ENCODE measurements at regions not wholly inside any gene's neighbourhood (a gene's known extent, or its start where the extent isn't known, plus 50 kb on each side); places are given as distances from the start of the nearest gene placed in this dataset.

DNA sequence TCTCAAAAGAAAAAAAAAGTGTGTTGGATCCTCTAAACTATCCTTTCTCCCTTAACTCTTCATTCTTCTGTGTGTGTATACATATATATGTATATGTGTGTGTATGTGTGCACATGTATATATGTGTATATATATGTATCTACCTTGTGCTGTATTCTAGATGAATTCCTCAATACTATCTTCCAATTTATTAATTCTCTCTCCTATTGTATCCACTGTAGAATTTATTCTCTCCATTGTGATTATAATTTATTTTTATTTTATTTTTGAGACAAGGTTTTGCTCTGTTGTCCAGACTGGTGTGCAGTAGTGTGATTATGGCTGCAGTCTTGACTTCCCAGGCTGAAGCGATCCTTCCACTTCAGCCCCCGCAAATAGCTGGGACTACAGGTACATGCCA, 147.1 kb upstream of the ZNF618 start:
- WGBS, 2 experiments (ENCODE audit: extremely low coverage in 2 of 2, insufficient read length in 1 of 2): no CpG with 5 or more reads among the region's 2 CpGs
- H2BK15ac ChIP-seq (ENCODE audit: low read depth, low read length): no peak overlapping the region
- H4K91ac ChIP-seq (ENCODE audit: insufficient read depth, low read depth, low read length): no peak overlapping the region
- in situ Hi-C loops (cut with MboI; ENCODE audit: low sequenced_read_pairs): no loop called here
- no peaks in the 10 kb centered on the region for H4K20me1 ChIP-seq (ENCODE audit: insufficient read depth, low read length)
- intact Hi-C loops (cut with micrococcal nuclease): no loop called here
- no peak overlapping the region for H3K4me2 ChIP-seq (ENCODE audit: low read depth, low read length)
- no peak overlapping the region for H3K4me3 ChIP-seq (ENCODE audit: insufficient read depth, low read depth, low read length)
- BruUV-seq (replicated peaks): no TSS peak
- H3K9me3 ChIP-seq (ENCODE audit: control insufficient read depth, insufficient read depth, low read length): peaks cover 14% of the 10 kb centered on the region
- no peaks in the 10 kb centered on the region for H3K9me1 ChIP-seq (ENCODE audit: insufficient read depth, low read length)
- dilution Hi-C loops (cut with HindIII; ENCODE audit: low sequenced_read_pairs, unreplicated experiment): no loop called here
- no peak overlapping the region for H3K9ac ChIP-seq (ENCODE audit: low read depth, low read length)
- no peak overlapping the region for H4K5ac ChIP-seq (ENCODE audit: low read depth, low read length)
- no peaks in the 10 kb centered on the region for H3K79me1 ChIP-seq (ENCODE audit: low read depth in 1 of 2, low read length in 2 of 2)
- no peak overlapping the region for H3K27ac ChIP-seq (ENCODE audit: insufficient read depth, low read length)
- no peak overlapping the region for H3K18ac ChIP-seq (ENCODE audit: low read depth, low read length)
- H2AK9ac ChIP-seq (replicated peaks; ENCODE audit: low read depth, low read length, poor library complexity): no peak overlapping the region
- no peak overlapping the region for H3K56ac ChIP-seq (ENCODE audit: extremely low read depth, insufficient read depth, low read length)
- no peak overlapping the region for H2AFZ ChIP-seq (replicated peaks; ENCODE audit: low read length, poor library complexity)
- no peak overlapping the region for H2BK120ac ChIP-seq (ENCODE audit: low read depth, low read length)
- peaks cover 22% of the 10 kb centered on the region for H3K27me3 ChIP-seq (ENCODE audit: control insufficient read depth, insufficient read depth, low read length)
- H3K36me3 ChIP-seq (ENCODE audit: control insufficient read depth, insufficient read depth, low read length): no peaks in the 10 kb centered on the region
- no peak overlapping the region for H2AK5ac ChIP-seq (ENCODE audit: low read depth, low read length)
- H2BK5ac ChIP-seq (ENCODE audit: low read depth, low read length, poor library complexity, severe bottlenecking): no peak overlapping the region
- no peak overlapping the region for H3K4ac ChIP-seq (ENCODE audit: low read depth, low read length)
- CTCF ChIA-PET: no interaction called here
- POLR2A ChIA-PET (ENCODE audit: unreplicated experiment): no interaction called here
- H4K8ac ChIP-seq (ENCODE audit: low read depth in 2 of 2, low read length in 2 of 2): no peak overlapping the region
- H3K14ac ChIP-seq (replicated peaks; ENCODE audit: low read depth, low read length): no peak overlapping the region
- no peak for DNase-seq
- TF ChIP-seq CHD1 (IDR thresholded peaks at IDR 0.05; ENCODE audit: low read depth, low read length) (no peak), POLR2A (IDR thresholded peaks at IDR 0.05; ENCODE audit: low read depth, low read length) (no peak)
- H3K23ac ChIP-seq (ENCODE audit: low read depth, low read length): no peak overlapping the region
- no peaks in the 10 kb centered on the region for H3K4me1 ChIP-seq (ENCODE audit: control insufficient read depth, insufficient read depth, low read length)
- H2BK20ac ChIP-seq (ENCODE audit: low read depth, low read length): no peak overlapping the region
- ATAC-seq (ENCODE audit: low read depth): no peak

All from IMR-90 (cell line).